ENCODE measurements at regions not wholly inside any gene's neighbourhood (a gene's known extent, or its start where the extent isn't known, plus 50 kb on each side); places are given as distances from the start of the nearest gene placed in this dataset.

GRCh38 chr1:80113168-80114038, 1106.9 kb upstream of the ADGRL4 start:
- Mint-ChIP-seq H3K27ac (no peak overlapping the region), H3K36me3 (peaks cover 0 to 21% of the 10 kb centered on the region in 2 donors), H3K9me3 (peaks cover 14 to 25% of the 10 kb centered on the region in 2 donors)
- no peak for ATAC-seq
- DNase-seq (ENCODE audit: low spot score in 2 of 2): no peak

GRCh38 chr1:80101159-80101558, 1094.6 kb upstream of the ADGRL4 start:
- ATAC-seq (no peak), DNase-seq (ENCODE audit: low spot score in 2 of 2) (no peak)
- Mint-ChIP-seq H3K9me3 (peaks cover 22 to 36% of the 10 kb centered on the region in 2 donors), H3K36me3 (peaks cover 6 to 11% of the 10 kb centered on the region in 2 donors), H3K27ac (no peak overlapping the region)

GRCh38 chr1:80099713-80100112, 1093.2 kb upstream of the ADGRL4 start:
- DNase-seq (ENCODE audit: low spot score in 2 of 2) (no peak), ATAC-seq (no peak)
- H3K9me3 Mint-ChIP-seq: peaks cover 28 to 39% of the 10 kb centered on the region in 2 donors
- H3K36me3 Mint-ChIP-seq: peaks cover 6 to 11% of the 10 kb centered on the region in 2 donors
- no peak overlapping the region for H3K27ac Mint-ChIP-seq

- Mint-ChIP-seq H3K36me3 (no peaks in the 10 kb centered on the region), H3K9me3 (peaks cover 11 to 12% of the 10 kb centered on the region in 2 donors), H3K27ac (no peak overlapping the region)
- ATAC-seq: no peak
- DNase-seq (ENCODE audit: low spot score in 2 of 2): no peak
These were observed 1078.5 kb upstream of the ADGRL4 start for GRCh38 chr1:80085067-80085466.

- Mint-ChIP-seq H3K36me3 (no peaks in the 10 kb centered on the region), H3K9me3 (peaks cover 9% of the 10 kb centered on the region in 2 donors), H3K27ac (no peak overlapping the region)
- ATAC-seq (no peak), DNase-seq (ENCODE audit: low spot score in 2 of 2) (no peak)
These were observed 1077.4 kb upstream of the ADGRL4 start for GRCh38 chr1:80083892-80084291.

- ATAC-seq (no peak), DNase-seq (ENCODE audit: low spot score in 2 of 2) (no peak)
- Mint-ChIP-seq H3K36me3 (no peaks in the 10 kb centered on the region), H3K27ac (no peak overlapping the region), H3K9me3 (peaks cover 7 to 8% of the 10 kb centered on the region in 2 donors)
These were observed 1069.9 kb upstream of the ADGRL4 start for GRCh38 chr1:80076469-80076868.

GRCh38 chr1:80075351-80075750, 1068.8 kb upstream of the ADGRL4 start:
- H3K36me3 Mint-ChIP-seq: no peaks in the 10 kb centered on the region
- peaks cover 4 to 7% of the 10 kb centered on the region in 2 donors for H3K9me3 Mint-ChIP-seq
- DNase-seq (ENCODE audit: low spot score in 2 of 2): no peak
- no peak overlapping the region for H3K27ac Mint-ChIP-seq
- no peak for ATAC-seq

GRCh38 chr1:80072563-80072962, 1066.0 kb upstream of the ADGRL4 start:
- Mint-ChIP-seq H3K9me3 (peaks cover 4% of the 10 kb centered on the region in 2 donors), H3K27ac (no peak overlapping the region), H3K36me3 (no peaks in the 10 kb centered on the region)
- no peak for ATAC-seq
- DNase-seq (ENCODE audit: low spot score in 2 of 2): no peak

GRCh38 chr1:80066060-80066459, 1059.5 kb upstream of the ADGRL4 start:
- Mint-ChIP-seq H3K27ac (no peak overlapping the region), H3K9me3 (peaks cover 3 to 16% of the 10 kb centered on the region in 2 donors), H3K36me3 (no peaks in the 10 kb centered on the region)
- DNase-seq (ENCODE audit: low spot score in 2 of 2): no peak
- ATAC-seq: no peak

- H3K27ac Mint-ChIP-seq: no peak overlapping the region
- DNase-seq (ENCODE audit: low spot score in 2 of 2) (no peak), ATAC-seq (no peak)
- no peaks in the 10 kb centered on the region for H3K36me3 Mint-ChIP-seq
- peaks cover 9 to 16% of the 10 kb centered on the region in 2 donors for H3K9me3 Mint-ChIP-seq
These were observed 1058.0 kb upstream of the ADGRL4 start for GRCh38 chr1:80064524-80064923.

- no peak overlapping the region for H3K27ac Mint-ChIP-seq
- DNase-seq (ENCODE audit: low spot score in 2 of 2): no peak
- no peak for ATAC-seq
- H3K9me3 Mint-ChIP-seq: peaks cover 6 to 8% of the 10 kb centered on the region in 2 donors
- no peaks in the 10 kb centered on the region for H3K36me3 Mint-ChIP-seq
These were observed 1053.4 kb upstream of the ADGRL4 start for GRCh38 chr1:80059940-80060339.

GRCh38 chr1:80056179-80056578, 1049.6 kb upstream of the ADGRL4 start:
- ATAC-seq (no peak), DNase-seq (ENCODE audit: low spot score in 2 of 2) (no peak)
- peaks cover 0 to 10% of the 10 kb centered on the region in 2 donors for H3K9me3 Mint-ChIP-seq
- H3K27ac Mint-ChIP-seq: no peak overlapping the region
- peaks cover 0 to 10% of the 10 kb centered on the region in 2 donors for H3K36me3 Mint-ChIP-seq

GRCh38 chr1:80054129-80054528, 1047.6 kb upstream of the ADGRL4 start:
- ATAC-seq (no peak), DNase-seq (ENCODE audit: low spot score in 2 of 2) (no peak)
- peaks cover 0 to 4% of the 10 kb centered on the region in 2 donors for H3K9me3 Mint-ChIP-seq
- H3K36me3 Mint-ChIP-seq: peaks cover 0 to 10% of the 10 kb centered on the region in 2 donors
- H3K27ac Mint-ChIP-seq: no peak overlapping the region

- DNase-seq (ENCODE audit: low spot score in 2 of 2) (peak in 1 of 2 donors; percentile 50), ATAC-seq (no peak)
- Mint-ChIP-seq H3K36me3 (peaks cover 0 to 10% of the 10 kb centered on the region in 2 donors), H3K9me3 (peaks cover 0 to 4% of the 10 kb centered on the region in 2 donors), H3K27ac (no peak overlapping the region)
These were observed 1047.1 kb upstream of the ADGRL4 start for GRCh38 chr1:80053613-80054012.

- H3K9me3 Mint-ChIP-seq: peaks cover 0 to 4% of the 10 kb centered on the region in 2 donors
- DNase-seq (ENCODE audit: low spot score in 2 of 2): no peak
- ATAC-seq: no peak
- H3K27ac Mint-ChIP-seq: no peak overlapping the region
- peaks cover 0 to 10% of the 10 kb centered on the region in 2 donors for H3K36me3 Mint-ChIP-seq
These were observed 1044.0 kb upstream of the ADGRL4 start for GRCh38 chr1:80050523-80050922.

GRCh38 chr1:80050085-80050484, 1043.6 kb upstream of the ADGRL4 start:
- no peak for ATAC-seq
- Mint-ChIP-seq H3K36me3 (peaks cover 0 to 10% of the 10 kb centered on the region in 2 donors), H3K9me3 (peaks cover 0 to 4% of the 10 kb centered on the region in 2 donors), H3K27ac (no peak overlapping the region)
- no peak for DNase-seq (ENCODE audit: low spot score in 2 of 2)

GRCh38 chr1:80048716-80049115, 1042.2 kb upstream of the ADGRL4 start:
- ATAC-seq: no peak
- H3K27ac Mint-ChIP-seq: no peak overlapping the region

GRCh38 chr1:80047791-80048190, 1041.3 kb upstream of the ADGRL4 start:
- H3K9me3 Mint-ChIP-seq: peaks cover 2 to 5% of the 10 kb centered on the region in 2 donors
- ATAC-seq (no peak), DNase-seq (ENCODE audit: low spot score in 2 of 2) (no peak)
- H3K27ac Mint-ChIP-seq: no peak overlapping the region
- H3K36me3 Mint-ChIP-seq: peaks cover 0 to 9% of the 10 kb centered on the region in 2 donors

More at GRCh38 chr1:80048716-80049115, 1042.2 kb upstream of the ADGRL4 start:
- peaks cover 0 to 4% of the 10 kb centered on the region in 2 donors for H3K9me3 Mint-ChIP-seq
- no peak for DNase-seq (ENCODE audit: low spot score in 2 of 2)
- H3K36me3 Mint-ChIP-seq: peaks cover 0 to 10% of the 10 kb centered on the region in 2 donors

Measured in activated naive CD4-positive, alpha-beta T cell treated with anti-CD3 and anti-CD28 coated beads, Interleukin-2, amount 50 U/mL, for 72 hours (primary cell).